GM04504 (cell line): ENCODE measurements at regions not wholly inside any gene's neighbourhood (a gene's known extent, or its start where the extent isn't known, plus 50 kb on each side); places are given as distances from the start of the nearest gene placed in this dataset.
"Not testable (repeated sequence)": the region's sequence is repeated elsewhere in the genome, so short reads cannot be mapped to it uniquely, and the experiment has no call there.

Experiments
- DNase-seq: peaks from one replicate; pipeline ENCODE4 v3.0.0-alpha.2; 2012; ENCODE audit warnings: low read depth

DNA sequence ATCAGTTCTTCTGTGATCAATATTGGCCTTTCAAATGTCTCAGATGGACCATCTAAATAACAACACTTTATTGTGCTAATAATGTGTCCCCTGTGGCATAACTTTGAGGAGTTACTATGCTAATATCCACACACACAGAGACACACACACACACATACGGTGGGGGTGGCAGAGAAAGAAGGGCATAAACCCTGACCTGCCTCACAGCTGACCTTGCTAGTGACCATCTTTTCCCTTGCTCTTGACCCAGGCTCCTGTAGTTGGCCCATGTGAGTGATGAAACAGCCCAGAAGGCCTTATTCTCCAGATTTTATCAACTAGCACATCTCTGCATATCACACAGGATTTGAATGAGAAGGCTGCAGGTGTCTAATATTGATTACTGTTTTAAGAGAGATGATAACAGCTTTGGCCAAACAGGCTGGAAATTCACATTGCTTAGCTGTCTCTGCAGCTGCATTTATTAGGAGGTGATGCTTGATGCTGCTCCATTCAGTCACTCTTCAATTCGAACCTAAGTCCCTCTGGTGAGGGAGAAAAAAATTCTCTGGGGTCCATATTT, 176.4 kb downstream of the ACTR3 start:
- DNase-seq, result no peak

DNA sequence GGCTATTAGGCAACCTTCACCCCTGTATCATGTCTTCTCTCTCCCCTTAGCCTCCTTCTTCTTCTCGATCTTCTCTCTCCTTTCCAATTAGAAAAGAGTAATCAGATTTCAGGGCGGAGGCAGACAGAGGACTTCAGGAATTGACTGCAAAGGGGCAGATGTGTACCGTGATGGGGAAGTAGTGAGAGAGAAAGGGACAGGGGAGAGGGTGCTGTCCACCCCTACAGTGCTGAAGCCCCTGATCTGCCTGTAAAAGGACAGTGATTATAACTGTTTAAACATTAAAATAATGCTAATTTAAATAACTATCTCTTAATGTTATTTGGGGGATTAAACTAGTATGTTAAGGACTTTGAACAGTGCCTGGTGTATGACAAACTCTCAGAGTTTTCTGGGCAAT, 178.5 kb downstream of the ACTR3 start:
- DNase-seq, result no peak

GRCh38 chr2:114076961-114077360, 187.1 kb downstream of the ACTR3 start:
- DNase-seq, result no peak

DNA sequence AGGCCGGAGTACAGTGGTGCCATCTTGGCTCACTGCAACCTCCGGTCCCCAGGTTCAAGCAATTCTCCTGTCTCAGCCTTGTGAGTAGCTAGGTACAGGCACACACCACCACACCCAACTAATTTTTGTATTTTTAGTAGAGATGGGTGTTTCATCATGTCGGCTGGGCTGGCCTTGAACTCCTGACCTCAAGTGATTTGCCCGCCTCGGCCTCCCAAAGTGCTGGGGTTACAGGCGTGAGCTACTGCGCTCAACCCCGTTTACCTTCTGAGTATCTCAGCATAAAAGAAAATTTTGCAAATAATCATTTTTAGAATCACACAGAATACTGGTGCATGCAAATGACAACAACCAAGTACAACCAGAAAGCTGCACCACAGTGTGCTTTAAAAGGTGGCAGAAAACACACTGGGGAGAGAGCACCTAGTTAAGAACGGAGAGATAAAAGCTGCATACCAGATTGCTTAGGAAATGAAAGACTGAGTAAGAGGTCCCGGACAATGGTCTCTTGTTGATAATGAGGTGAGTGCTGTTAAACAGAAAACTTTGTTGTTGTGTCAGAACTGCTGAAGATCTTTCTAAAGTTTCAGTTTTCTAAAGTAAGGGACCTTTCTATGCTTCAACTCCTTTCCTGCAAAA, 189.6 kb downstream of the ACTR3 start:
- DNase-seq, result no peak

DNA sequence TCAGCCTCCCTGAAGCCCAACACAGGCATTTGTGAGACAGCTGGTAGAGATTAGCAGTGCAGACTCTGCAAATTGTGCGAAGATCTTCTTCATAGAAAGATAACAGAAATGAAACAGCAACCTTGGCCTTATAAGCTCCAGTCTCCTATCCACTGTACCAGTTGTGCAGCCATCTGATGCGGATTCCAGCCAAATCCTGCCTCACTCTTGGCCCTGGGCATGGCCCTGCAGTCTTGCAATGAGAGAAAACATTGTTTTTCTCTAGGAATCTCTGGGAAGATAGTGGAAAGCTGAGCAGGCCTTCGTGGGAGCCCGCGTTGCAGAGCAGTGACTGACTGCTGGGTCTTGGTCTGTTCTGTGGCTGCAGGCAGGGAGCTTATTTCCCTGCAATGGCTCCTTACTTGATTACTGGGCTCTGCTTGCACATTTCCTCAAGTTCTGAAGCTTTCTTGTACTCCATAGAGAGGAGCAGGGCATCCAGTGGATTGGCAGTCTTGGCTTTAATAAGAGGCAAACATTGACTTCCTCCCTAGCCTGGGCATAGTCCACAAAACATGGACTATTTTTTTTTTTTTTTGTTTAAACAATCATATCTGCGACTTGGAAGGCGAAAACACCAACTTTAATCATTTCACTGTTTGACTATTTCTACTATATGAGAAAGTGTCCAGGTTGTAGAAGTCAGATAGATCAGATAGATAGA, 193.0 kb downstream of the ACTR3 start:
- no peak for DNase-seq

- no peak for DNase-seq
These were observed 194.0 kb downstream of the ACTR3 start for GRCh38 chr2:114083717-114084387.

GRCh38 chr2:114085238-114085637, 195.3 kb downstream of the ACTR3 start:
- no peak for DNase-seq

DNA sequence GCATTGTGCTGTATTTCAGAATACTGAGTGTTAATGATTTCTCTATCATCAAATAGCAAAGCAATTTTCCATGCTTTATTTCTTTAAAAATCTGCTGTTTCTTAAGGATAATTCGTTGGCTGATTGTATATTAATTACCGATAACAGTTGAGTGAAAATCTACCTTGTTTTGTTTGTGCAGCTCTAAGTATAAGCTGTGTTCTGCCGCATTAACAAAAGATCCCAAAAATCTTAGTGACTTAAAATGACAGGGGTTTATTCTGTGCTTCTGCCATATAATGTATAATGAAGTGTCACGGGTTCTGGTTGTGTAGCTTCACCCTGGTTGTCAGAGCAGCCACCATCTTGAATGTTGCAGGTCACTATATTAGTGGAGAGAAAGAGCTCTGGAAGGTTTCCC, 196.1 kb downstream of the ACTR3 start:
- DNase-seq, result no peak

- DNase-seq, result peak; percentile 0
These were observed 199.9 kb downstream of the ACTR3 start for GRCh38 chr2:114089636-114090319.

DNA sequence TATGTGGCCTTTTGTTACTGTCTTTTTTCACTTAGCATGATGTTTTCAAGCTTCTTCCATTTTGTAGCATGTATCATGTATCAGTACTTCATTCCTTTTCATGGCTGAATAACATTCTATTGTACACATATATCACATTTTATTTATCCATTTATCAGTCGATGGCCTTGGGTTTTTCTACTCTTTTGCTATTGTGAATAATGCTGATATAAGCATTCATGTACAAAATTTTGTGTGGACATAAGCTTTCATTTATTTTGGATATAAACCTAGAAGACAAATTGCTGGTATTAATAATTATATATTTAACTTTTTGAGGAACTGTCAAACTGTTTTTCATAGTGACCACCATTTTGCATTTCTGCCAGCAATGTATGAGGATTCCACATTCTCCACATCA, 201.1 kb downstream of the ACTR3 start:
- DNase-seq, result no peak

DNA sequence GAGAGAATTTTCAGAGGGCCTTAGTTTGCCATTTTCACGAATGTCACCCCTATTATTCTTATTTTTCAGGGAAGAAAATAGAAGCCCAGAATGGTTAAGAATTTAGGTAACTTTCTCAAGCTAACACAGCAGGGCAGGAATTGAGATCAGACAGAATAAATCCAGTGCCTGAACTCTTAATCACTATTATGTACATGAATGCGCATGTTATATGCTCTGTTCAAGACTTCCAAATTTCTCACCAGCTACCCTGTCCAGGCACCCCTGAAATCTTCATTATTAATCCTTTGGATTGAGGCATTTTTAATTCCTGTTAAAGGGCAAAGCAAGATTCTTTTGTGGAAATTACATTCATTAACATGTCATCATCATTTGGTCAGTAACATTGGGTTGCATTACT, 218.4 kb downstream of the ACTR3 start:
- DNase-seq, result no peak

- no peak for DNase-seq
These were observed 219.0 kb downstream of the ACTR3 start for GRCh38 chr2:114108824-114109416.

GRCh38 chr2:114111329-114111728, 221.4 kb downstream of the ACTR3 start:
- no peak for DNase-seq

- no peak for DNase-seq
These were observed 223.6 kb downstream of the ACTR3 start for GRCh38 chr2:114113518-114113917.

GRCh38 chr2:114118088-114118487, 228.2 kb downstream of the ACTR3 start:
- no peak for DNase-seq

- no peak for DNase-seq
These were observed 230.0 kb downstream of the ACTR3 start for GRCh38 chr2:114119862-114120261.

GRCh38 chr2:114122930-114123329, 233.0 kb downstream of the ACTR3 start:
- DNase-seq, result no peak

GRCh38 chr2:114123925-114124324, 234.0 kb downstream of the ACTR3 start:
- no peak for DNase-seq

DNA sequence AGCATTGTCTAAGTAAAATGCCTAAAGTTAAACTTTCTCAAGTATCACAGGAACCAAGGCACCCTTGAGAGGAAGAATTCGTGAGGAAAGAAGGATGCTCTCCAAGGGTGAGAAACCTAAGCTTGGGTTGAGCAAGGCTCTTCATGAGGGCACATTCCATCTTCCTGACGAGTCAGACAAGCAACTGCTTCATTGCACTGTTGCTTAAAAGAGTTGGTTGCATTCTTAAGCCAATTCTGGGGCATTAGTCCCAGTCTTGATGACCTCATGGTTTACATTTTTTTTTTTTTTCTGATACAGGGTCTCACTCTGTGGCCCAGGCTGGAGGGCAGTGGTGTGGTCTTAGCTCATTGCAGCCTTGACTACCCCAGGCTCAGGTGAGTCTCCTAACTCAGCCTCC, 237.5 kb downstream of the ACTR3 start:
- DNase-seq, result peak; percentile 17

DNA sequence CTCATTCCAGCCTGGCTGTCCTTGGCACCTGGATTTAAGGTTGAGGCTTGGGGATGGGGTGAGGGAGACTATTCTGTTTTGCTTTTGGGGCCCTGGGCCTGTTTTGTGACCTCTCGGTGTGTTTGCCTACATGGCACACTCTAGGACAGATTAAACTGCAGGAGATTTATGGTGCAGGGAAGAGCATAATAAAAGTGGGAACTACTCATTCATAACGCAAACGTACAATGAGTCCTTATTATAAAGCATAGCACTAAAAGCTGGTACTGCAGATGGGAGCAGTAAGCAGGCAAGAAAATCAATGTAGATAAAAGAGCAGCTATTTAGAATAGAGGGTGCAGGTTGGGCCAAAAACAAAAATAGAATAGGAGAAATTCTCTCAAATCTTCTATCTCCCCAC, 238.4 kb downstream of the ACTR3 start:
- no peak for DNase-seq

DNA sequence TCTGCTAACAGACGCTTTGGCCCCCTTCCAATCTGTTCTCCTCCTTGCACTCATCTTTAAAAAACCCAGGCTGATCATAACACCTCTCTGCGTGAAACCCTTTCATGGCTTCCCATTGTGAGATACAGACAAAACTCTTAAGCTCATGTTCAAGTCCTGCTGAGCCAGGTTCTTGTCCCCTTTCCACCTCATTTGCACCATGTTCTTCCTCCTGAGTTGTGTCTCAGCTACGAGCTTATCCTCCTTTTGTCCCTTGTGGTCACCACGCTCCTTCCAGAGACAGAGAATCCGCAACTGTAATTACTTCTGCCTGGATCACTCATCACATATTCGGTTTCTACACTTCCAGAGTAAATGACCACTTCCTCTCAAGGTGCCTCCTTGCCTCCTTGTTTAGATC, 238.8 kb downstream of the ACTR3 start:
- no peak for DNase-seq

- not testable (repeated sequence) for DNase-seq
These were observed 242.2 kb downstream of the ACTR3 start for GRCh38 chr2:114132050-114132449.
